ENCODE measurements at regions not wholly inside any gene's neighbourhood (a gene's known extent, or its start where the extent isn't known, plus 50 kb on each side); places are given as distances from the start of the nearest gene placed in this dataset.
"Not testable (repeated sequence)": the region's sequence is repeated elsewhere in the genome, so short reads cannot be mapped to it uniquely, and the experiment has no call there.

GRCh38 chr17:70394473-70395232 is 225.3 kb downstream of the KCNJ2 start:
- ATAC-seq (ENCODE audit: poor library complexity) (no peak), DNase-seq (no peak)
- intact Hi-C loops (cut with DNase I): no loop called here

DNA sequence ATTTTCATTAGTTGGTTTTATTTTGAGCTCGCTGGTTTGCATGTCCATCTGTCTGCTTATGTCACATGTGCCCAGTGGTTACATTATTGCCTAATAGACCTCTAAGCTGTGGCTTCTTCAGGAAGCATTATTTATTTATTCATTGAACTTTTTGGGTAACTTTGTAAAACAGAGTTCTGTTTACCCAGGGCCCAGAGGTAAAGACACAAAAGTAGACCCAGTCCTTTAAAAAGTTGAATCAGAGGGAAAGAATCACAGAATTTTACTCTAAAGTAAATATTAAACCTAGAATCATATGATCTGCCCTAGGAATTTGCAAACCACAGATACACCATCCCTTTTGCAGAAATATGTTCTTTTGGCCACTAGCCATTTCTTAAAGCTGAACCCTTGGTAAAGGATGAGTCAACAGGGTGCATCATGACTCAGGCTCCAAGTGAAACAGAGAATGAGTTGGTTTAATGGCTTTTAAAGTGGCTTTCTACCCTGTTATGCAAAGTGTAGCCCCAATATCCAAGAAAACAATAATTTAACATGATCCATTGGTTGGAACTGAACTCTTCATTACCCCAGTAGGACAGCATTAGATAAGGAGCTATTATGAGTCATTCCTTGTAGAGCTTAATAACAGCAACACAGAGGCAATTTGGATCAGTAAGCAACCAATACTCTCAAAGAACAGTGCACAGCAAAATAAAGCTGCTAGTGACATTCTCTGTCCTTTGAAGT is 236.3 kb downstream of the KCNJ2 start:
- ATAC-seq (ENCODE audit: poor library complexity): peak; percentile 48
- no peak for DNase-seq

DNA sequence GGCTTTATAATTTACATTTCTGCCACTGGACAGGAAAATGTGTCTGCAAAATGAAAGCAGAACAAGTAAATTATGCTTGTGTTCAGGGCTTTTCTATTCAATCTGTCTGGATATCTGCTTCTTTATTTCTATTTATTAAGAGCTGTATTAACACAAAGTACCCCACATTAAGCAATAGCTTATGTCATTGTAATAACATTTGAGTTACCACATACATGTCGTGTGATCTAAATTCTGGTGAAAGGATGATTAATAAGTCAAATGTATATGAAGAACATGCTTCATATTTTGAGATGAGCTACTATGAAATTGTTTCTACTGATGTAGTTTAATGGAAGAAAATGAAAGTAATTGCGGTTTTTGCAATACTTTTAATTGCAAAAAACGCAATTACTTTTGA is 238.2 kb downstream of the KCNJ2 start:
- no peak for DNase-seq
- intact Hi-C loops (cut with DNase I): no loop called here
- ATAC-seq (ENCODE audit: poor library complexity): no peak

More for the DNA sequence above, 236.3 kb downstream of the KCNJ2 start:
- intact Hi-C loops (cut with DNase I): no loop called here

GRCh38 chr17:70408768-70409167 is 239.4 kb downstream of the KCNJ2 start:
- intact Hi-C loops (cut with DNase I): no loop called here
- DNase-seq (no peak), ATAC-seq (ENCODE audit: poor library complexity) (no peak)

- no peak for ATAC-seq (ENCODE audit: poor library complexity)
- DNase-seq: no peak
- intact Hi-C loops (cut with DNase I): no loop called here
These were observed 245.0 kb downstream of the KCNJ2 start for GRCh38 chr17:70414300-70414699.

- no peak for DNase-seq
- intact Hi-C loops (cut with DNase I): no loop called here
- ATAC-seq (ENCODE audit: poor library complexity): no peak
These were observed 251.6 kb downstream of the KCNJ2 start for GRCh38 chr17:70420861-70421445.

GRCh38 chr17:70422862-70423261 is 253.5 kb downstream of the KCNJ2 start:
- intact Hi-C loops (cut with DNase I): no loop called here
- ATAC-seq (ENCODE audit: poor library complexity): no peak

GRCh38 chr17:70423562-70423961 is 254.2 kb downstream of the KCNJ2 start:
- intact Hi-C loops (cut with DNase I): no loop called here
- ATAC-seq (ENCODE audit: poor library complexity) (no peak), DNase-seq (no peak)

More at GRCh38 chr17:70422862-70423261, 253.5 kb downstream of the KCNJ2 start:
- DNase-seq: no peak

DNA sequence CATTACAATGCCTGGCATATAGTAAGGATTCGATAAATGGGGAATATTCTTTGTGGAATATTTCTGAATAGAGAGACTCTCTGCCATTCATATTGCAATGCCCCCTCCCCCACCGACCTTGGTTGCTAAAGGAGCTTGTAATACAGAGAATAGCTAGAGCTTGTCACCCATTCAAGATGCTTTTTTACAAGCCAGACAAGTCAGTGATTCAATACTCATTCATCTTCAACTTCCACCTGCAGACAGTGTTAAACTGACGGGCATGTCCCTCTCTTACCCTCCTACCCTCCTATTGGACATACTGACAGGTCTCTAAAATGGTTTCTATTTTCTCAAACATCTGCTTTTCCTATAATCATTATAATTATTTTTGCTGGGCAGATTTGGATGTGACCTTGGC is 257.4 kb downstream of the KCNJ2 start:
- intact Hi-C loops (cut with DNase I): no loop called here
- ATAC-seq (ENCODE audit: poor library complexity) (no peak), DNase-seq (no peak)

DNA sequence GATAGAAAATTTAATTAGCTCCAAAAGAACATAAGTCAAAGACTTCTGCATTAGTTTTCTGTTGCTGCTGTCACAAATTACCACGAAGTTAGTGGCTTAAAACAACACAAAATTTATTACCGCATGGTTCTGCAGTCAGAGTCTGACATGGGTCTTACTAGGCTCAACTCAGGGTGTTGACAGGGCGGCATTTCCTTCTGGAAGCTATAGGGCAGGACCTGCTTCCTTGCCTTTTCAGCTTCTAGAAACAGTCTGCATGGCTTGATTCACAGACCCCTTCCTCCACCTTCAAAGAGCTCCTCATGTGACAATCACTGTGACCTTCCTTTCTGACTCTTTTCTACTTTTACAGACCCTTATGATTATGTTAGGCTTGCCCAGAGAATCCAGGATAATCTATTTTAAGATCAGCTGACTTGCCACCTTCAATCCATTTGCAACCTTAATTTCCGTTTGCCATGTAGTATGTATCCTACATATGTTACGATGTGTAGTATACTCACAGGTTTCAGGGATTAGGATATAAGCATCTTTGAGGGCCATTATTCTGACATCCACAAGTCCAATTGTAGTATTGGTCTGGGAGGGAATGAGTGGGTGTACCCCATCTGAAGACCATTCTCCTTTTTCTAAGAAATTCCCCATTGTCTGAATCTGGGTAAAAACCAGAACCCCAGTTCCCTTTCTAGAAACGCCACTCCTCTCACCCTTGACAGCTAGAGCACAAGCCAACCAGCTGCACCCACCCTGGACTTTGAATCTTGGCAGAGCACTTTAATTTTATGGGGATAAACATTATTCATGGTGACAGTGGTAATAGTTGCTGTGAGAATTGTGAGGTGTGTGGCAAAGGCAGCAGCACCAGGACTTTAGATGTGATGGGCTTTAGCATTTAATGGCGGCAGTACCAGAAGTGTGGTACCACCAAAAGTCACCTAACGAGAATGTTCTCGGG is 265.5 kb downstream of the KCNJ2 start:
- DNase-seq (no peak), ATAC-seq (ENCODE audit: poor library complexity) (no peak)

DNA sequence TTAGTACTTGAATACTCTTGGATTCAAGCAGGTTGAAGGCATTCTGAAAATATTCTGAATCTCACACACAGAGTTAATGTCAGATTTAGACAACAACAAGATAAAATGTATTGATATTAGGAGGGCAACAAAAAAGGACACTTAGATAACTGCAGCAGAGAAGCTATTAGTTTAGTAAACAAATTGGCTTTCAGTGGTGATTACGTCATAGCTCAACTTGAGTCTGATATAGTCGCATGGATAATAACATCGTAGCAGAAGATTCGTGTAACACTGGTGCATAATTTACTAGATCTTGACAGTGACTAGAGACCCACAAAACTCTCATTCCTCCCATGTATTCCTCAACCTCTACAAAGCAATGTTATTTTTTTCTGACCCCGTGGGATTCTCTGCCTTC is 268.3 kb downstream of the KCNJ2 start:
- no peak for ATAC-seq (ENCODE audit: poor library complexity)
- intact Hi-C loops (cut with DNase I): no loop called here
- no peak for DNase-seq

More for the DNA sequence above, 265.5 kb downstream of the KCNJ2 start:
- intact Hi-C loops (cut with DNase I): no loop called here

DNA sequence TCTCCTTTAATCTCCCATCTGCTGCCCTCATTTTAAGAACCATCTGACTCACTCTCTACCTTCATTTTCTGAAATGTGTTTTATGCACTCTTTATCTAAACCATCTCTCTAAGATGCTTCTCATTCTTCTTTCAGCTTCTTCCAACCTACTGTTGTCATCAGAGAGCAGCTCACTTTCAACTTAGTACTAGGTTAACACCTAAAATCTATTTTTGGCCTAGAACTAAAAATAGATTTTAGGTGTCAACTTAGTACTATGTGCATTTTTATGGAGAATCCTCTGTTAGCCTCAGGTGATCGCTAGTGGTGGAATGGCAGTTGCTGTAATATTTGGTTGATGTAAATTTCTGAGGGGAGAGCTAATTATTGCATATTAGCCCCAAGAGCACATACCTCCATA is 277.1 kb downstream of the KCNJ2 start:
- intact Hi-C loops (cut with DNase I): no loop called here
- ATAC-seq (ENCODE audit: poor library complexity) (no peak), DNase-seq (no peak)

GRCh38 chr17:70447588-70447987 is 278.3 kb downstream of the KCNJ2 start:
- ATAC-seq (ENCODE audit: poor library complexity) (no peak), DNase-seq (no peak)
- intact Hi-C loops (cut with DNase I): no loop called here

- DNase-seq; ATAC-seq (ENCODE audit: poor library complexity); intact Hi-C loops (cut with DNase I): not testable (repeated sequence)
These were observed 283.7 kb downstream of the KCNJ2 start for GRCh38 chr17:70453075-70453474.

GRCh38 chr17:70454377-70454776 is 285.0 kb downstream of the KCNJ2 start:
- DNase-seq (no peak), ATAC-seq (ENCODE audit: poor library complexity) (no peak)
- intact Hi-C loops (cut with DNase I): no loop called here

- intact Hi-C loops (cut with DNase I): no loop called here
- DNase-seq: no peak
- no peak for ATAC-seq (ENCODE audit: poor library complexity)
These were observed 285.6 kb downstream of the KCNJ2 start for GRCh38 chr17:70454908-70455307.

DNA sequence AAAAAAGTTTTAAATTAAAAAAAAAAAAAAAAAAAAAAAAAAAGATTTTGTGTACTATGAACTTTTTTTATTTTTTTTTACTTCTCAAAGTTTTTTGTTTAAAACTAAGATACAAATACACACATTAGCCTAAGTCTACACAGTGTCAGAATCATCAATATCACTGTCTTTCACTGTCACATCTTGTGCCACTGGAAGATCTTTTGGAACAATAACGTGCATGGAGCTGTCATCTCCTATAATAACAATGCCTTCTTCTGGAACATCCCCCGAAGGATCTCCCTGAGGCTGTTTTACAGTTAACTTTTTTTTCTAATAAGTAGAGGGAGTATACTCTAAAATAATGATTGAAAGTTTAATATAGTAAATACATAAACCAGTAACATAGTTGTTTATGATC is 295.7 kb downstream of the KCNJ2 start:
- DNase-seq (no peak), ATAC-seq (ENCODE audit: poor library complexity) (no peak)
- intact Hi-C loops (cut with DNase I): no loop called here

DNA sequence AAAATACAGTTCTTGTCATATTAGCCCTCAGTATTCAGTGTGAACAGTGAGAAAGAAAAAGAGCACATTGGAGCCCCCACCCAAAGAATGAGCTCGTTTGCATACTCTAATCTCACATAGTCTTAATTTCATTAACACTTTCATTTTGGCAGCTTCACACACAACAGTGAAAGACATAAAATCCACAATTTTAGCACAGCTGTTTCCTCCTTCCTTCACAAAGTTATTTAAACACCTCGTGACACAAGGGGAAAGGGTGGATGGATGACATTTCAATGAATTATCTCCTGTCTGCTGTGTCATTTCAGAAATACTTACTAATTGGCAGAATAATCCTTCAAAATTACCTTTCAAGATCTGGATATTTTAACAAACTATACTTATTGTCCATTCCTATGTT is 299.3 kb downstream of the KCNJ2 start:
- DNase-seq: no peak
- no peak for ATAC-seq (ENCODE audit: poor library complexity)
- intact Hi-C loops (cut with DNase I): no loop called here

DNA sequence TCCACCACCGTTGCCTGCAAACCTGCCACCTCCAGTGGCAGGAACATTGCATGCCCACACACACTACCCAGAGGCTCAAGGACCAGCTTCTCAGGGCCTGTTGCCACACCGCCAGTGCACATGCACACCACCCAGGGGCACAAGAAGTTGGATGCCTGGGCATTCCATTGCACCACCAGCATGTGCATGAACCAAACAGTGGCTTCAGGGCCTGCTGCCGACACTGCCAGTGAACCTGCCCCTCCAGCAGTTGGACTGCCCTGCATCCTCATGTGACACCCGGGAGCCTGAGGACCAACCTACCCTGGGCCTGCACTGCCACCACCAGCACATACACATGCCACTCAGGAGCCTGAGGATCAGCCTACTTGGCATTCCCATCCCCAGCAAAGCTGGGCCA is 303.7 kb downstream of the KCNJ2 start:
- intact Hi-C loops (cut with DNase I): loop anchor here (10.0 kb wide), 1 partner anchor 138 kb away; no protein-coding TSS in a partner anchor
- DNase-seq (peak; percentile 20), ATAC-seq (ENCODE audit: poor library complexity) (no peak)

Data from Right ventricle myocardium superior (tissue), 1 donor.